T-cell (primary cell): ENCODE measurements at regions not wholly inside any gene's neighbourhood (a gene's known extent, or its start where the extent isn't known, plus 50 kb on each side); places are given as distances from the start of the nearest gene placed in this dataset.

Experiments
- ATAC-seq, 4 experiments: fragments of 200-7000 bp in 3 of 4; fragments of 150-1000 bp in 1 of 4; cut with Tn5 transposase; replicated peaks in 1 of 4; 1 replicate in 3 of 4; 2 replicates in 1 of 4; pipeline ENCODE4 v1.10.0; 2021; ENCODE audit warnings: moderate library complexity in 3 of 4, mild to moderate bottlenecking in 2 of 4, moderate number of reproducible peaks in 1 of 4
- CTCF ChIA-PET, 2 donors: fragments of 300-600 bp; sonication (Branson Sonifier 250); formaldehyde crosslinking; loops; one replicate each; lab custom pipeline; 2022; ENCODE audit warnings: antibody characterized with exemption in 2 of 2; lab: Charles Lee
- POLR2A ChIA-PET, 2 donors: fragments of 300-600 bp; sonication (Branson Sonifier 250); formaldehyde crosslinking; loops; one replicate each; lab custom pipeline; 2022; ENCODE audit warnings: antibody characterized with exemption in 2 of 2; lab: Charles Lee
- DNase-seq, 35 experiments: peaks; one replicate each; pipeline versions ENCODE4 v3.0.0 to v3.0.0-alpha.2; 2013 to 2023
- H3K27ac ChIP-seq: one replicate; pipeline ENCODE4 v1.5.1; 2013; ENCODE audit warnings: low read length
- H3K27me3 ChIP-seq, 2 experiments: replicated peaks in 1 of 2; 1 replicate in 1 of 2; 2 replicates in 1 of 2; pipeline versions ENCODE4 v1.6.1 to v1.7.0; 2013; ENCODE audit warnings: low read length in 1 of 2, mixed read lengths in 1 of 2; ENCODE audit not compliant: control insufficient read depth in 2 of 2, insufficient read depth in 2 of 2; ENCODE audit errors: extremely low read depth in 1 of 2
- H3K36me3 ChIP-seq, 2 donors: 1 replicate in 1 of 2; 2 replicates in 1 of 2; pipeline versions ENCODE4 v1.6.1 to v1.7.0; 2013; ENCODE audit warnings: low read length in 1 of 2; ENCODE audit not compliant: control insufficient read depth in 2 of 2, insufficient read depth in 1 of 2; ENCODE audit errors: extremely low read depth in 1 of 2
- H3K4me1 ChIP-seq, 2 experiments: 1 replicate in 1 of 2; 2 replicates in 1 of 2; pipeline versions ENCODE4 v1.6.1 to v1.7.0; 2013; ENCODE audit warnings: low read length in 2 of 2, mixed read lengths in 1 of 2; ENCODE audit not compliant: insufficient read depth in 2 of 2, control insufficient read depth in 1 of 2; ENCODE audit errors: extremely low read depth in 1 of 2
- H3K4me3 ChIP-seq, 2 donors: 1 replicate in 1 of 2; 2 replicates in 1 of 2; pipeline versions ENCODE4 v1.5.1 to v1.7.0; 2013; ENCODE audit warnings: mild to moderate bottlenecking in 2 of 2, low read length in 1 of 2, moderate library complexity in 1 of 2; ENCODE audit not compliant: control insufficient read depth in 1 of 2; ENCODE audit errors: extremely low read depth in 1 of 2
- H3K9me3 ChIP-seq: 2 replicates; pipeline ENCODE4 v1.7.0; 2013
- H3K27ac Mint-ChIP-seq, 2 donors: one replicate each; pipeline ENCODE4 v1.8.0; 2020 to 2021; ENCODE audit warnings: mild to moderate bottlenecking in 2 of 2, mixed read lengths in 2 of 2
- H3K27me3 Mint-ChIP-seq, 2 donors: one replicate each; pipeline ENCODE4 v1.8.0; 2021 to 2022; ENCODE audit warnings: mixed read lengths in 2 of 2
- H3K36me3 Mint-ChIP-seq: one replicate; pipeline ENCODE4 v1.8.0; 2021; ENCODE audit warnings: mixed read lengths
- H3K4me1 Mint-ChIP-seq, 3 donors: one replicate each; pipeline ENCODE4 v1.8.0; 2020 to 2022; ENCODE audit warnings: mixed read lengths in 3 of 3, mild to moderate bottlenecking in 1 of 3
- H3K4me3 Mint-ChIP-seq, 3 donors: one replicate each; pipeline ENCODE4 v1.8.0; 2020 to 2022; ENCODE audit warnings: mild to moderate bottlenecking in 3 of 3, mixed read lengths in 3 of 3, moderate library complexity in 3 of 3
- H3K9me3 Mint-ChIP-seq, 3 donors: one replicate each; pipeline ENCODE4 v1.8.0; 2020 to 2022; ENCODE audit warnings: mixed read lengths in 3 of 3
- WGBS: methylation state at CpG from one replicate; pipeline ENCODE4 v1.1.5; 2013; ENCODE audit warnings: missing lambda C conversion rate; ENCODE audit not compliant: insufficient coverage; 5-methylcytosine and 5-hydroxymethylcytosine counted together

- Mint-ChIP-seq H3K4me3 (no peak overlapping the region), H3K27ac (no peak overlapping the region), H3K9me3 (no peaks in the 10 kb centered on the region), H3K36me3 (no peaks in the 10 kb centered on the region), H3K27me3 (peaks cover 0 to 1% of the 10 kb centered on the region in 2 donors), H3K4me1 (no peaks in the 10 kb centered on the region)
- H3K9me3 ChIP-seq: no peaks in the 10 kb centered on the region
- H3K4me3 ChIP-seq: no peak overlapping the region
- CTCF ChIA-PET: no interaction called here
- ATAC-seq: no peak
- WGBS: no CpG with 5 or more reads among the region's 2 CpGs
- no peaks in the 10 kb centered on the region for H3K36me3 ChIP-seq
- POLR2A ChIA-PET: no interaction called here
- H3K4me1 ChIP-seq: no peaks in the 10 kb centered on the region
- H3K27me3 ChIP-seq: no peaks in the 10 kb centered on the region
- no peak for DNase-seq
- H3K27ac ChIP-seq: no peak overlapping the region
Observed at GRCh38 chr11:92500453-92500852, 275.8 kb downstream of the FAT3 start.

DNA sequence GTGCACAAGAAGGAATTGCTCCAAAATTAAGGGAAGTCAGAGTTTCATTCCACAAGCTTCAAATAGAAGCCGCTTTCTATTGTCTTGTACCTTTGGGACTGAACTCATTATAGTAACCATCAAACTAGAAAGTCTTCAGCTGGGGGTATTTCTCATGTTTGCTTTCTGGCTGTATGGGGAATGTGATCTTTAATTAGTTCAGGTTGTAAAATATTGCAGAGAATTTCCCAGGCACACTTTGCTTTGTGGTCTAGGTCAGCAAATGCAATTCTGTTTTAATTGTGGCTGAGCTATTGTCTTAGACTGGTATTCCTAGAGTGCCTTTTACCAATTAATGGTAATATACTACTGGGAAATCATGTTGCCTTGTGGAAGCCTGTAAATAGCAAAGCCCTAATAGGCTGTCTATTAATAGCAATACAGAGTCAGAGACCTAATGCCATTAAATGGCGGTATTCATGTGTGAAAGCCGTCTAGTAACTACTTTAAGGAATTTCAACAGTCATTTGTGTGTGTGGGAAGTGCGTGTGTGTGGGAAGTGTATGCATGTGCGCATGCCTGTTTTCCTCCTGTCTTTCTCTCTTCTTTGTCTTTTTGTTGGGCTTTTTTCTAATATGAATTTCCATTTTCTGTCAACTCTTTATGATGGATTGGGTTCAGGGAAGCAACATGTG, 276.6 kb downstream of the FAT3 start:
- H3K9me3 ChIP-seq: no peaks in the 10 kb centered on the region
- peaks cover 0 to 4% of the 10 kb centered on the region in 2 donors for H3K27me3 Mint-ChIP-seq
- POLR2A ChIA-PET: no interaction called here

DNA sequence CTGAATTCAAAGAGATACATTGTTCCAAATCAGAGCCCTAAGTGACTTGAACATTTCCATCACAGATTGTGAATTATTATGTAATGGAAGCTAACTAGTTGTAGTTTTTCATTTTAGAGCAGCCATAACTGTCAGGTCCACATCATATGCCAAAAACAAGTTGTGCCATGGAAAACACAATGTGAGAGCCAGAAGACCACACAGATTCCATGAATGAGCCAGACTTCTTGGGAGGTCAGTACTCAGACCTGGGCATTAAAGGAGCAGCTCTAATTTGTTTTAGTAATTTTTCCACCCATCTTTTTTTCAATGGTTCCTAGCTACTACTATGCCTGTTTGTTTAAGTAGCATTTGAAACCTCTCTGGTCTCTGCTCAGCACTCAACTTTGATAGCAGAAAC, 279.4 kb downstream of the FAT3 start:
- no peaks in the 10 kb centered on the region for H3K27me3 ChIP-seq
- H3K4me3 Mint-ChIP-seq: no peak overlapping the region
- no peaks in the 10 kb centered on the region for H3K36me3 Mint-ChIP-seq
- peaks cover 0 to 4% of the 10 kb centered on the region in 2 donors for H3K27me3 Mint-ChIP-seq
- H3K9me3 ChIP-seq: no peaks in the 10 kb centered on the region
- POLR2A ChIA-PET: no interaction called here
- H3K27ac Mint-ChIP-seq: no peak overlapping the region
- H3K4me3 ChIP-seq: no peak overlapping the region
- no peak for DNase-seq
- CTCF ChIA-PET: no interaction called here
- H3K27ac ChIP-seq: no peak overlapping the region
- H3K9me3 Mint-ChIP-seq: no peaks in the 10 kb centered on the region
- H3K36me3 ChIP-seq: no peaks in the 10 kb centered on the region
- no peaks in the 10 kb centered on the region for H3K4me1 ChIP-seq
- ATAC-seq: no peak
- no peaks in the 10 kb centered on the region for H3K4me1 Mint-ChIP-seq

More for the DNA sequence above, 276.6 kb downstream of the FAT3 start:
- DNase-seq (no peak), ATAC-seq (no peak)
- Mint-ChIP-seq H3K4me1 (no peaks in the 10 kb centered on the region), H3K27ac (no peak overlapping the region), H3K4me3 (no peak overlapping the region), H3K9me3 (no peaks in the 10 kb centered on the region), H3K36me3 (no peaks in the 10 kb centered on the region)
- 100% methylated on average over 1 of the region's 5 CpGs for WGBS
- Histone ChIP-seq H3K4me1 (no peaks in the 10 kb centered on the region), H3K4me3 (no peak overlapping the region), H3K36me3 (no peaks in the 10 kb centered on the region), H3K27ac (no peak overlapping the region), H3K27me3 (no peaks in the 10 kb centered on the region)
- CTCF ChIA-PET: no interaction called here

GRCh38 chr11:92504534-92504933, 279.9 kb downstream of the FAT3 start:
- CTCF ChIA-PET: no interaction called here

DNA sequence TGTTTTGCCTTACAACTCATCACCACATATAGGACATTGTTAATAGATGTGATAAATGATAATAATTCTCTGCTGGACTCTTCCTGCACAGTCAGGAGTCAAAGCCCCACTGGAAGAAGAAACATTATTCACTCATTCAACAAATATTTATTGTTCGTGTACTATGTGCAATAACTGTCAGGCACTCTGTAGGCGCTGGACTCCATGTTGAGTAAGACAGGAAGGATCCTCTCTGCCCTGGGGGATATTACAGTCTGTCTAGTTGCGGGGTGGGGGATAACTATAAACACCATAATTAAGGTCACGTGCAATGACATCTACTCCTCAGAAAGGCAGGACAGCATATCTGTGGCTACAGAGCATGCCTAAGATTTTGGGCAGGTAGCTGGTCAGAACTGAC, 281.1 kb downstream of the FAT3 start:
- POLR2A ChIA-PET: interaction anchor here in 1 of 2 donors (0.6 kb wide), 1 partner anchor 478 kb away, joined by 8 read pairs; no protein-coding TSS in a partner anchor
- no peaks in the 10 kb centered on the region for H3K4me1 Mint-ChIP-seq

More at GRCh38 chr11:92504534-92504933, 279.9 kb downstream of the FAT3 start:
- H3K4me1 Mint-ChIP-seq: no peaks in the 10 kb centered on the region
- H3K4me3 Mint-ChIP-seq: no peak overlapping the region
- no peaks in the 10 kb centered on the region for H3K9me3 Mint-ChIP-seq
- Histone ChIP-seq H3K27ac (no peak overlapping the region), H3K36me3 (no peaks in the 10 kb centered on the region), H3K4me3 (no peak overlapping the region), H3K9me3 (no peaks in the 10 kb centered on the region), H3K27me3 (no peaks in the 10 kb centered on the region), H3K4me1 (no peaks in the 10 kb centered on the region)
- ATAC-seq: no peak
- no peak overlapping the region for H3K27ac Mint-ChIP-seq
- POLR2A ChIA-PET: no interaction called here
- DNase-seq: no peak
- WGBS: no CpG with 5 or more reads among the region's 2 CpGs
- peaks cover 0 to 4% of the 10 kb centered on the region in 2 donors for H3K27me3 Mint-ChIP-seq
- H3K36me3 Mint-ChIP-seq: no peaks in the 10 kb centered on the region

GRCh38 chr11:92506809-92507336, 282.3 kb downstream of the FAT3 start:
- CTCF ChIA-PET: no interaction called here
- H3K27me3 Mint-ChIP-seq: peaks cover 1 to 4% of the 10 kb centered on the region in 2 donors
- POLR2A ChIA-PET: no interaction called here
- H3K27ac Mint-ChIP-seq: no peak overlapping the region
- H3K36me3 Mint-ChIP-seq: no peaks in the 10 kb centered on the region
- Histone ChIP-seq H3K4me1 (no peaks in the 10 kb centered on the region), H3K4me3 (no peak overlapping the region), H3K9me3 (no peaks in the 10 kb centered on the region), H3K36me3 (no peaks in the 10 kb centered on the region), H3K27ac (no peak overlapping the region), H3K27me3 (no peaks in the 10 kb centered on the region)
- no peak for ATAC-seq
- no CpG with 5 or more reads among the region's 4 CpGs for WGBS
- no peak overlapping the region for H3K4me3 Mint-ChIP-seq
- H3K9me3 Mint-ChIP-seq: no peaks in the 10 kb centered on the region
- DNase-seq: no peak
- no peaks in the 10 kb centered on the region for H3K4me1 Mint-ChIP-seq

More for the DNA sequence above, 281.1 kb downstream of the FAT3 start:
- Mint-ChIP-seq H3K27me3 (peaks cover 0 to 4% of the 10 kb centered on the region in 2 donors), H3K36me3 (no peaks in the 10 kb centered on the region), H3K9me3 (no peaks in the 10 kb centered on the region), H3K4me3 (no peak overlapping the region), H3K27ac (no peak overlapping the region)
- no peak for ATAC-seq
- no peak overlapping the region for H3K27ac ChIP-seq
- H3K36me3 ChIP-seq: no peaks in the 10 kb centered on the region
- no peaks in the 10 kb centered on the region for H3K9me3 ChIP-seq
- H3K27me3 ChIP-seq: no peaks in the 10 kb centered on the region
- CTCF ChIA-PET: no interaction called here
- H3K4me1 ChIP-seq: no peaks in the 10 kb centered on the region
- H3K4me3 ChIP-seq: no peak overlapping the region
- no CpG with 5 or more reads among the region's 4 CpGs for WGBS
- DNase-seq: no peak
